ENCODE measurements at regions not wholly inside any gene's neighbourhood (a gene's known extent, or its start where the extent isn't known, plus 50 kb on each side); places are given as distances from the start of the nearest gene placed in this dataset.

- no peak for FAIRE-seq
- 90% methylated on average over 7 of the region's 7 CpGs; no CpG with 5 or more reads in 1 of the 2 experiments for WGBS, 2 experiments (ENCODE audit: extremely low coverage in 1 of 2, insufficient coverage in 1 of 2, insufficient read length in 1 of 2, insufficient replicate concordance in 2 of 2, low coverage in 1 of 2, low lambda C conversion rate in 2 of 2, missing lambda C conversion rate in 1 of 2)
These were observed 78.6 kb downstream of the PCDH1 start for GRCh38 chr5:141799507-141800167.

More at GRCh38 chr5:141799507-141800167, 78.6 kb downstream of the PCDH1 start:
- Histone ChIP-seq H3K18ac (ENCODE audit: extremely low read depth, low read length) (no peak overlapping the region), H3K27me3 (replicated peaks in 1 of 4; ENCODE audit: control insufficient read depth in 3 of 4, extremely low read depth in 1 of 4, insufficient read depth in 3 of 4, low read length in 3 of 4) (no peaks in the 10 kb centered on the region), H3K23me2 (ENCODE audit: low read depth, low read length) (no peaks in the 10 kb centered on the region; the same call in 1 of the 2 replicates), H2AFZ (ENCODE audit: low read length) (no peak overlapping the region), H2BK120ac (replicated peaks; ENCODE audit: low read depth, low read length) (no peak overlapping the region), H2BK20ac (ENCODE audit: low read length) (no peak overlapping the region), H3K9ac (replicated peaks in 1 of 4; ENCODE audit: extremely low read depth in 1 of 4, low read depth in 3 of 4, low read length in 3 of 4) (no peak overlapping the region), H2BK15ac (ENCODE audit: low read length) (no peak overlapping the region), H3K4me3 (ENCODE audit: extremely low read depth in 1 of 4, insufficient read depth in 2 of 4, low read depth in 3 of 4, low read length in 4 of 4) (no peak overlapping the region), H3K9me3 (ENCODE audit: insufficient read depth in 2 of 2, low read depth in 1 of 2, low read length in 1 of 2) (no peaks in the 10 kb centered on the region), H2BK12ac (ENCODE audit: low read depth, low read length) (no peak overlapping the region), H4K91ac (replicated peaks; ENCODE audit: insufficient read length, low read length) (no peak overlapping the region), H3K4ac (replicated peaks; ENCODE audit: insufficient read length, low read depth, low read length) (no peak overlapping the region), H3K14ac (ENCODE audit: insufficient read length) (no peak overlapping the region), H3K4me2 (ENCODE audit: insufficient read depth in 1 of 2, low read depth in 2 of 2, low read length in 2 of 2) (no peak overlapping the region), H4K20me1 (replicated peaks in 1 of 2; ENCODE audit: control insufficient read depth in 1 of 2, insufficient read depth in 2 of 2, low read length in 2 of 2) (no peaks in the 10 kb centered on the region), H3K23ac (ENCODE audit: insufficient read length) (no peak overlapping the region), H2BK5ac (ENCODE audit: low read depth, low read length) (no peak overlapping the region), H4K5ac (ENCODE audit: insufficient read length, low read depth, low read length) (no peak overlapping the region), H2AK5ac (ENCODE audit: low read depth, low read length) (no peak overlapping the region), H4K8ac (ENCODE audit: extremely low read depth, insufficient read depth, low read length) (no peak overlapping the region), H3K56ac (replicated peaks; ENCODE audit: insufficient read length, low read depth, low read length) (no peak overlapping the region), H3K79me1 (ENCODE audit: low read depth, low read length) (no peaks in the 10 kb centered on the region), H3K36me3 (ENCODE audit: control insufficient read depth in 2 of 4, insufficient read depth in 4 of 4, low read length in 3 of 4) (no peaks in the 10 kb centered on the region), H3K4me1 (replicated peaks in 1 of 4; ENCODE audit: control insufficient read depth in 3 of 4, insufficient read depth in 4 of 4, low read length in 3 of 4) (peaks cover 3 to 18% (median 9%) of the 10 kb centered on the region in 4 experiments), H3K27ac (ENCODE audit: low read depth, low read length) (no peak overlapping the region), H3K79me2 (ENCODE audit: control insufficient read depth in 1 of 2, insufficient read depth in 2 of 2, low read length in 2 of 2) (no peaks in the 10 kb centered on the region)
- CTCF ChIA-PET (ENCODE audit: partially characterized antibody): interaction anchor here (0.6 to 20.5 kb wide), 12 partner anchors 6 to 102 kb away, joined by 3 to 345 read pairs (median 5); partner anchors contain the start of gene PCDH1
- TF ChIP-seq GABPA (IDR thresholded peaks at IDR 0.05; ENCODE audit: borderline replicate concordance, insufficient read depth, low read length) (no peak), ATF2 (IDR thresholded peaks at IDR 0.05; ENCODE audit: low read length) (no peak), MAX (IDR thresholded peaks at IDR 0.05) (no peak), YY1 (IDR thresholded peaks at IDR 0.05; ENCODE audit: low read depth, low read length) (no peak), SRF (IDR thresholded peaks at IDR 0.05; ENCODE audit: low read depth, low read length) (no peak), CHD2 (IDR thresholded peaks at IDR 0.05; ENCODE audit: low read length) (no peak), SUZ12 (IDR thresholded peaks at IDR 0.05; ENCODE audit: low read length) (no peak), SP1 (IDR thresholded peaks at IDR 0.05; ENCODE audit: low read depth, low read length) (no peak), KDM1A (IDR thresholded peaks at IDR 0.05; ENCODE audit: borderline replicate concordance, low read length) (no peak), BRCA1 (IDR thresholded peaks at IDR 0.05; ENCODE audit: low read depth, low read length) (no peak), TAF1 (IDR thresholded peaks at IDR 0.05; ENCODE audit: low read depth, low read length) (no peak)
- POLR2A ChIA-PET (ENCODE audit: partially characterized antibody): interaction anchor here (0.7 to 1.1 kb wide), 4 partner anchors 21 to 526 kb away, joined by 3 to 4 read pairs (median 4); no protein-coding TSS in a partner anchor
- no peak for DNase-seq (ENCODE audit: low read depth in 1 of 2, low spot score in 2 of 2)

All from H1 (cell line).